Kidney epithelial cell (primary cell): ENCODE measurements at regions not wholly inside any gene's neighbourhood (a gene's known extent, or its start where the extent isn't known, plus 50 kb on each side); places are given as distances from the start of the nearest gene placed in this dataset.

ENCODE experiments used
- DNase-seq: peaks from one replicate; pipeline ENCODE4 v3.0.0-alpha.2; 2010; ENCODE audit warnings: low read depth
- H3K27me3 ChIP-seq: 2 replicates; pipeline ENCODE4 v1.6.0; 2011; ENCODE audit warnings: low read length; ENCODE audit not compliant: control insufficient read depth, insufficient read depth
- H3K36me3 ChIP-seq: 2 replicates; pipeline ENCODE4 v1.5.1; 2011; ENCODE audit warnings: low read length; ENCODE audit not compliant: control insufficient read depth, insufficient read depth
- H3K4me3 ChIP-seq: 2 replicates; pipeline ENCODE4 v1.5.1; 2011; ENCODE audit warnings: low read depth, mild to moderate bottlenecking, control low read depth, low read length
- TF ChIP-seq, protein P1 (sequence below): IDR thresholded peaks from 2 replicates; pipeline ENCODE4 v1.5.1; 2011; ENCODE audit warnings: mild to moderate bottlenecking, moderate library complexity, low read length, control low read depth, inconsistent platforms; ENCODE audit not compliant: insufficient read depth, poor library complexity, severe bottlenecking

- DNase-seq: no peak
- H3K4me3 ChIP-seq: no peak overlapping the region
- H3K27me3 ChIP-seq: no peaks in the 10 kb centered on the region
- H3K36me3 ChIP-seq: no peaks in the 10 kb centered on the region
- TF ChIP-seq, protein P1, sequence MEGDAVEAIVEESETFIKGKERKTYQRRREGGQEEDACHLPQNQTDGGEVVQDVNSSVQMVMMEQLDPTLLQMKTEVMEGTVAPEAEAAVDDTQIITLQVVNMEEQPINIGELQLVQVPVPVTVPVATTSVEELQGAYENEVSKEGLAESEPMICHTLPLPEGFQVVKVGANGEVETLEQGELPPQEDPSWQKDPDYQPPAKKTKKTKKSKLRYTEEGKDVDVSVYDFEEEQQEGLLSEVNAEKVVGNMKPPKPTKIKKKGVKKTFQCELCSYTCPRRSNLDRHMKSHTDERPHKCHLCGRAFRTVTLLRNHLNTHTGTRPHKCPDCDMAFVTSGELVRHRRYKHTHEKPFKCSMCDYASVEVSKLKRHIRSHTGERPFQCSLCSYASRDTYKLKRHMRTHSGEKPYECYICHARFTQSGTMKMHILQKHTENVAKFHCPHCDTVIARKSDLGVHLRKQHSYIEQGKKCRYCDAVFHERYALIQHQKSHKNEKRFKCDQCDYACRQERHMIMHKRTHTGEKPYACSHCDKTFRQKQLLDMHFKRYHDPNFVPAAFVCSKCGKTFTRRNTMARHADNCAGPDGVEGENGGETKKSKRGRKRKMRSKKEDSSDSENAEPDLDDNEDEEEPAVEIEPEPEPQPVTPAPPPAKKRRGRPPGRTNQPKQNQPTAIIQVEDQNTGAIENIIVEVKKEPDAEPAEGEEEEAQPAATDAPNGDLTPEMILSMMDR: no peak
Observed at GRCh38 chr5:123294544-123294943, 128.7 kb downstream of the CEP120 start.

DNA sequence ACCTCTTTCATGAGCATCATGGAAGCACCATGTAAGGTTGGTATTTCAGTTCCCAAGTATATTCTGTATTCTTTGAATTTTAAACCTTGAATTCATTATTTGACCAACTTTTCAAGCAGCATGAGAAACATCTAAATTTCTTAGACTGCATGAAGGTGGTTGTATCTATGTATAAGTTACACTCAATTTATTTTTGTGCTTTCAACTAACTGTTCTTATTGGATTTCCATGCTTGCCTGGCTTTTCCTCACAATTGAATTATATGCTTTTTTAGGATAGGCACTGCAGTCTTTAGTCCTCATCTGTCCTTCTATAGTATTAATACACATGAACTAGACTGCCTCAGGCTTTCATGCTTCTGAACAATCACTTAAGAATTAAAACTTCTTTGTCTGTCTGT lies 134.0 kb downstream of the CEP120 start:
- TF ChIP-seq, protein P1: no peak

GRCh38 chr5:123287881-123288280 lies 135.3 kb downstream of the CEP120 start:
- DNase-seq: no peak
- H3K27me3 ChIP-seq: no peaks in the 10 kb centered on the region
- H3K4me3 ChIP-seq: no peak overlapping the region
- H3K36me3 ChIP-seq: no peaks in the 10 kb centered on the region
- TF ChIP-seq, protein P1: no peak

More for the DNA sequence above, 134.0 kb downstream of the CEP120 start:
- H3K27me3 ChIP-seq: no peaks in the 10 kb centered on the region
- H3K4me3 ChIP-seq: no peak overlapping the region
- no peaks in the 10 kb centered on the region for H3K36me3 ChIP-seq
- no peak for DNase-seq

- Histone ChIP-seq H3K4me3 (no peak overlapping the region), H3K36me3 (no peaks in the 10 kb centered on the region), H3K27me3 (no peaks in the 10 kb centered on the region)
- DNase-seq: no peak
- TF ChIP-seq, protein P1: no peak
Observed at GRCh38 chr5:123286891-123287290, 136.3 kb downstream of the CEP120 start.

- Histone ChIP-seq H3K27me3 (no peaks in the 10 kb centered on the region), H3K4me3 (peak overlapping the region; percentile 37), H3K36me3 (no peaks in the 10 kb centered on the region)
- TF ChIP-seq, protein P1: no peak
- no peak for DNase-seq
Observed at GRCh38 chr5:123285122-123286023, 137.8 kb downstream of the CEP120 start.
